GM19239 (cell line): ENCODE measurements at regions not wholly inside any gene's neighbourhood (a gene's known extent, or its start where the extent isn't known, plus 50 kb on each side); places are given as distances from the start of the nearest gene placed in this dataset.
"Not testable (repeated sequence)": the region's sequence is repeated elsewhere in the genome, so short reads cannot be mapped to it uniquely, and the experiment has no call there.

Experiments
- DNase-seq: peaks from one replicate; pipeline ENCODE4 v3.0.0; 2011; ENCODE audit warnings: low spot score; ENCODE audit not compliant: insufficient read length
- FAIRE-seq: peaks from 2 replicates; lab custom pipeline; 2011; peaks lifted over from hg19 to GRCh38; lab: Jason Lieb, UNC

DNA sequence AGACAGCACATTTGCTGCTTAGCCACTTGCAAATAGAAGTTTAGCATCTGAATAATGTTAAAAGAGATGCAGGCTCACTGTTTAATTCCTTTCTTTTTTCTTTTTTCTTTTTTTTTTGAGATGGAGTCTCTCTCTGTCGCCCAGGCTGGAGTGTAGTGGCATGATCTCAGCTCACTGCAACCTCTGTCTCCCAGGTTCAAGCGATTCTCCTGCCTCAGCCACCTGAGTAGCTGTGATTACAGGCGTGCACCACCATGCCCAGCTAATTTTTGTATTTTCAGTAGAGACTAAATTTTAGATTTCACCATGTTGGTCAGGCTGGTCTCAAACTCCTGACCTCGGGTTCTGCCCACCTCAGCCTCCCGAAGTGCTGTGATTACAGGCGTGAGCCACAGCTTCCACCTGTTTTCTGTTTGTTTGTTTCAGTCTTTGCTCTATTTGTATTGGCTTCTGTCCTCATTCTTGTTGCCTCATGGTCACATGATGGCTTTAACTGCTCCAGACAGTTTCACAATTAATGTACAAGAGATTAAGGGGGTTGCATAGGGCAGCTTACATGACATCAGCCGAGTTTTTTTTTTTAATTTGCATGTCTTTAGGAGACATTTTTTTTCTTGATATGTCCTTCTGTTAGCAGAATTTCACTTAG, 153.1 kb upstream of the PCDH9 start:
- FAIRE-seq, DNase-seq: not testable (repeated sequence)

DNA sequence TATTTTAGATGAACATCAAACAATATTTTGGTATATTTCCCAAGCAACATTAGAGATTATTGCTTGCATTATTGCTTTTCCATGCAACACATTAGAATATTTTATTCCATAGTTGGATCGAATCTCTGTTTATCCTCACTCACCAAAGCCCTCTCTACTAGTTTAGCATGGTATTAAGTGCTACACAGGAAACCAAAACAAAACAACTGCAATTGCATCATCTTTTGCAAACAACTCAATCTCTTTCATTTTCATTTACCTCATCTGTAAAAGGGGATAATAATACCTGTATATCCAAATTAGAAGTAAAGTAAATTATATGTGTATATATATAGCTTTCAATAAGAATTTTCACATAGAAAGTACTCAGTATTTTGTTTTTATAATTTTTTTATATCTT, 147.8 kb upstream of the PCDH9 start:
- DNase-seq, result no peak
- FAIRE-seq, result no peak

DNA sequence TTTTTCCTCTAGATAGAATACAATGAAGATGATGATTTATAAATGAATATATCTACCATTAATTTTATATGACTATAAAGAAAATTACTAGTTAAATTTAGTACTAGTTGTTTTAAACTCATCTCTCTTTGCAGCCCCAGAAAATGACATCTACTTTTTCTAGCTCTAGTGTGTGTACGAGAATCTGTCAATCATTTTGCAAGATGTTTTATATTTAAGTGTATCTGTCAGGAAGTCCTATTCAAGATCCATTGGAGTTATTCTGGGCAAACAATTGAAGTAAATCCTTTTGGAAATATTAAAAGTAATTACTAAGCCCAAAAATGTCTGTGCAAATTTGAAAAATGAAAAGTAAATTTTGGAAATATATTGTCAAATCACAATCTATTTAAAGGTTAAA, 144.3 kb upstream of the PCDH9 start:
- DNase-seq (no peak), FAIRE-seq (no peak)

DNA sequence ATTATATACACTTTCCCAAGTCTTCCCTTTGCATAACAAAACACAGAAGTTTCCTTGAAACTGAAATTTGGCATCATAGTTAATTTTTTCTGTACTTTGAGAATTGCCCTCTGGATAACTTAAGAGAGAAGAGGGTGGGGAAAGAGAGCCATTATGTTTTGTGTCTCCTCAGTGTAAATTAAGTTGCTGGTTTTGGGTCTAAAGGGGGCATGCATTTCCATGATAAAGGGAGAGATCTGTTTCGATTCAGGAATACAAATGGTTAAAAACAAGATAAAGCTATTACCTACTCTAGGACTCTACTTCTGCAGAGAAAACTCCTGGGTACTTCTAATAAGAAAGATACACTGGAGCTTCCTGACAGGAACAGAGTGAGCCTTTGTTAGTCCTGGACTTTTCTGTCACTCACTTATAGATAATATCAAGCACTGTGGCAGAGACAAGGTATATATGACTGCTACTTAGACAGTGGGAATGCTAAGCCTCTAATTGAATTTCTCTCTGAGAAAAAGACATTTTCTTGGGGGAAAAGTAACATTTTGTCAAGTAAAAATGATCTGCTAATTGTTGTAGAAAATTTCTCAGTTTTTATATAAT, 142.8 kb upstream of the PCDH9 start:
- DNase-seq (no peak), FAIRE-seq (no peak)

DNA sequence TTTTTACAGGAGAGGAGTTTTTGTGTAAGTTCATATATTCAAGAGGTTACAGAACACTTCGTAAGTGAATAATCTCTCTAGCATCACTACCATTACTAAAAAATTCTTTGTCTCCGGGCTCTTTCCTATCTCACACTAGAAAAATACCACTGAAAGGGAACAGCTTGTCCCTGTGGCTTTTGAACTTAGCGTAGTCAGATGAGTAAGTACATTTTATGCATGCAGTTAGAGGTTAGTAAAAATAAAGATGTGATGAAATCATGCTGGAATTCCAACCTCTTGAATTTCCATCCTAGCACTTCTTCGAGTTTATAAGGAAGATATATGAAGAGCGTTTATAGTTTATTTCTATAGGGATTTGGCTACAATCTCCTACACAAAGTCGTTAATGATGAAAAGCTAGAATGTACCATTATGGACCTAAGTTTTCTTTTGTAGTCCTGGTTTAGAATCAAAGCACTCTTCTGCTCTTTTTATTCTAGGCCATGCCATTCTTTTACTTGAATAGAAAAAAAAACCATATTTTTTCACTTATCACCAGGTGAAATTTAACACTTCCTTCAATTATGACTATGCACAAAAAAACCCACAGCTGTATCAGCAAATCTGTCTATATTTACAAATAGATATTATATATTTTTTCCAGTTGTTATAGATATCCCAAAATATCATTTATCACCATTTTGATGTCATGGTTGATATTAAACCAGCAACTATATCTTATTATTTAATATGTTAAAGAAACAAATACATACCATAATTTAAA, 139.9 kb upstream of the PCDH9 start:
- no peak for DNase-seq
- no peak for FAIRE-seq

DNA sequence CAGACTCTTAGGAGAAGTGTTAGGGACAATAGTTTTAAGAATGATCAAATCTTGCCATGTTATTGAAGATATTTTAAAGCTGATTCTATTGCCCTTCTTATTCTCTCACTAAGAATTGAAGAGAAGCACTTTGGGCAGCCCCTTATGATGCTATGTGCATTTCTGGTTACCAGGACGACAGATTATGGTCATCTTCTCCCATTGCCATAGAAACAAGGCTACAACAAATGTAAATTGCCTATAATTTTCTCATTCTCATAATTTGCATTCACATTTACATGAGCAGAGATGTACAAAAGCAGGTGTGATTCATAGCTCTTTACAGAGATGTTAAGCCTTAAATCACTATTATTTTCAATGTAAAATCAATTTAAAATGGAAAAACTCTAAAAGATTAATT, 137.3 kb upstream of the PCDH9 start:
- FAIRE-seq, result no peak
- DNase-seq, result no peak

DNA sequence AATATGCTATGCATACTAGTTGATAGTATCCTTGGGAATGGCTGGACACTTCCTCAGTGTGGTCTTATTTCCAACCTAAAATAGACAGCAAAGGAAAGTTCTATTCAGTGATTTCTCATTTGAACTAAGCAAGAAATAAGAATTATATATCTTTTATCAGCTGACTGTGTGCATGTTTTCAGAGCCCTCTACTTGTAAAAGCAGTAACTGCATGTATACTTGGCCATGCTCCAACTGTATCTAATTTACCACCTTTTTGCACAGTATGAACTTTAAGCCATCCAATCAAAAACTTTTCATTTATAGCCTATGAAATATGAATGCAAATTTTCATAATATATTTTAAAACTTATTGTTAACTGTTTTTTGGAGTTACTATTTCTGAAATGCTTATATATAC, 136.4 kb upstream of the PCDH9 start:
- DNase-seq (no peak), FAIRE-seq (no peak)

DNA sequence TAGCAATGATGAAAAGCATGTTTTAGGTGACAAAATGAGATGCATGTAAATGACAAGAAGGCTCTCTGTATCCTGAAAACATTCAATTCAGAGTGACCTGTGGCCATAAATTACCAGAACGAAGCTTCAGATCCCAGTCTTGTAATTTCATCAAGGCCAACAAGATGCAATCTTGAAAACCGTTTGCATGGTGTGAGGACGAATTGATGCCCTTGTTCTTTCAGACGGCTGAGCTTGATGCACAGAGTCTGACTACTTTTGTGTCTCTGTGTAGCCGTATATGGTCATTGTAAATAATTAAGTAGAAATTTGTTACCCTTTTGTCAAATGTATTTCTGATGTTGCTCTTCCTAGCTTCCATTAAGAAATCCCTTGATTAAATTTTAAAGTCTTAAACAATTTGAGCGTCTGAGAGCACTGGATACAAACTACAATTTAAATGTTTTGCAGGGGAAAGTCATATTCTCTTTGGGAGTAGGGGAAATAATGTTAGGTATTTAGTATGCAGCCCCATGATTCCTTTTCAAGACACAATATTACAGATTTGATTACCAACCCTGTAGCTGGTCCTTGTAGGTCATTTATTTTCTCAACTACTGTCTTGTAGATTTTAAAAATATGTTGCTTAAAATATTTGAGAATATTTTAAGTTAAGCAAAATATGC, 125.8 kb upstream of the PCDH9 start:
- DNase-seq, result no peak
- no peak for FAIRE-seq

DNA sequence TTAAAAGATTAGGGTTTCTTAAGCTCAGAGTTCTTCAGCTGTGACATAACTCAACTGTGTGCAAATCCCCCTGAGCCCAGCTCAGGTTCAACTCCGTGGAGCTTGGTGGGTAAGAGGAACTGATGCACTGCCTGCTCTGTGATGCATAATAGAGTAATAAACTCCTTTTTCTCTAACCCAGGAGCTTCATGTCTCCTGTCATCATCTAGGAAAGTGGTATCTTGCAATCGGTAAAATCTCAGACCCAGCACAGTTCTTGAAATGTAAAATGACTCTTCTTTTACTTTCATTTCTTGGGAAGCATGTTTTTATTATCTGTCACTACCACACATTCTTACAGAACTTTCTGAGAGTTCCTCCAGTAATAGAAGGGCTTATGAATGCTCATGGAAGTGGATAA, 123.8 kb upstream of the PCDH9 start:
- FAIRE-seq (no peak), DNase-seq (no peak)

DNA sequence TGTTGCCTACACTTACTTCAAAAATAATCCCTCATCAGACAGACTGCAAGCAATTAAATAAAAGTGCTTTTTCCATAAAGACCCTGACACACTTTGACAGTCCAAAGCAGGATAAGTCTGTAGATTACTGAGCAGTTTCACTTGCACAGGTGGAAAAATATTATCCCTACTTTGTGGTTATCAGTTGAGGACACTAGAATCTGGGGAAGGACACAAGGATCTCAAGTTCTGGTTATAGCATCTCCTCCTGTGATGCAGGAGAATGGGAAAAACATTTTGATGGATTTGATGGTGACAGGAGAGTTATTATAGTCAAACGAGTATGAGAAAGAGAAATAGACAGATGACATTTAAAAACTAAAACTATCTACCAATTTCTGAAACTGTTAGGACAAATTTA, 122.9 kb upstream of the PCDH9 start:
- DNase-seq (no peak), FAIRE-seq (no peak)

DNA sequence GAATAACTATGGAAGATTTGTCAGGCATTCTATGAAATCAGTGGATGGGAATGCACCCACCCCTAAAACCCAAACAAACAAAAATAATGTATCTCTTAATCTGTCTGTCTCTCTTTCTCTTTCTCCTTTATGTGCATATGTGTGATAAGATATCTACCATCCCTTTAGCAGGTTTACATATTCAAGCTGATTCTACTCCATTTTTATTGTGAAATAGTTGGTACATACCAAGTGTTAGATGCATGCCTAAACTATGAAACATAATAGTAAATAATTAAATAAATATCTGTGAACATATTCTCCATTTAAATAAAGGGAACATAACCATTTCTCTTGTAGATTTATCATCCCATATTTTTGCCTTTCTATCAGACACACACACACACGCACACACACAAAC, 121.8 kb upstream of the PCDH9 start:
- FAIRE-seq, result no peak
- no peak for DNase-seq

DNA sequence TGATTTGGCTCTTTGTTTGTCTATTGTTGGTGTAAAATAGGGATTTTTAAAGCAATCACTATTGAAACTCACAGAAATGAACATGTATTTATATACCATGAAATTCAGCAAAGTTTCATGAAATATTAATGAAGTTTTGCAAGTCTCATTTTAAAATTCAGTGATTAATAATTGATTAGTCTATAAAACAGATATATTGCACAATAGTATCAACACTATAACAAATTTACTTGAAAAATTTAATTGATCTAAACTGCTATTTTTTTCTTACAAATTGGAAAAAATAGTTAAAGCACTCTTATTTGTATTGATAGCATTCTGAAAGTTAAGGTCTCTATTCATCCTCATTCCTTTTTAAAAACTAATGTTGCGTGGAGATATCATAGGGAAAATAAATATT, 121.0 kb upstream of the PCDH9 start:
- DNase-seq (no peak), FAIRE-seq (no peak)

DNA sequence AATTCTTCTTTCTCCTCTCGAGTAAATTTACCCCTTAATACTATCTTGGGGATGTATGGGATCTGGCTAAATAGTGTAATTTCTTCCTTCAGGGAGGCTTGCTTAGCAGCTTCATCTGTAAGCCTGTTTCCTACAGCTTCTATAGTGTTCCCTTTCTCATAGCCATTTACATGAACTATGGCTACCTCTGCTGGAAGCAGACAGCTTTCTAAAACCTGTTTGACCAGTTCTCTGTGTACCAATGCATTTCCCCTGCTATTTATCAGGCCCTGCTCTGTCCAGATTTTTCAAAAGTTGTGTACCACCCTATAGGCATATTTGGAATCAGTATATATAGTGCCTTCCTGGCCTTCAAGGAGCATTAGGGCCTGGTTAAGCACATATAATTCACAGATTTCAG, 113.6 kb upstream of the PCDH9 start:
- DNase-seq (no peak), FAIRE-seq (no peak)

DNA sequence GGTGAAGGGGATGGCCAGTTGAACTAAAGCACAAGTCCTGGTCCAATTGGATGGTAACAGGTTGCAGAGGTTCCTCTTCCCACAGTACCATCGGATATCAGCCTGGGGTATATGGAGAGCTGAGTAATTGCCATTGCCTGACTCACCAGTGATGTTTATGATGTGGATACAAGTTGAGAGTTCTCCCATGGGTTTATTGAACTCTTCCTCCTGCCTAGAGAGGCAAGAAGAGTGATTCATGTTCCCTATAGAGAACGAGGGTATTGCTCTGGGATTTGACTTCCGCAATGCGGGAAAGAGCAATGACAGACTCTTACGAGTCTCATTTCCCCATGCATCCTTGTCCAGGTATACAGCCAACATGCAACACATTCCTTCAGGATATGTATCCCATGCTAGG, 111.3 kb upstream of the PCDH9 start:
- DNase-seq (no peak), FAIRE-seq (no peak)

DNA sequence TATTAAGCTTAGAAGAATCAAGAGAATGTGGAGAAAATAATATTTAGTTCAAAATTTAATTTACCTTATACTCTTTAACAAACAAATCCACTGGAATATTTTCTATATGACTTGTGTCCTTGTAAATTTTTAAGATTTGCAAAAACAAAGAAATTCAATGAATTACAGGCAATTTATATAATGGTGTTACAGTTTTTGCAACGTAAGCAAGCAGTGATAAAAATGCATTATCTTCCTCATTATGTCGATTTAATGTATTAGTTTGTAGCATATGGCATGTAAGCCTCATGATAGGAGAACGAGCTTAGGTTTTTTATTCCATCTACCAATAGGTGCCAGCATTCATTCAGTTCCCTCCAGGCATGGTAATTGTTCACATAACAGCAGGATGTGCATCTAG, 100.0 kb upstream of the PCDH9 start:
- DNase-seq (no peak), FAIRE-seq (no peak)

DNA sequence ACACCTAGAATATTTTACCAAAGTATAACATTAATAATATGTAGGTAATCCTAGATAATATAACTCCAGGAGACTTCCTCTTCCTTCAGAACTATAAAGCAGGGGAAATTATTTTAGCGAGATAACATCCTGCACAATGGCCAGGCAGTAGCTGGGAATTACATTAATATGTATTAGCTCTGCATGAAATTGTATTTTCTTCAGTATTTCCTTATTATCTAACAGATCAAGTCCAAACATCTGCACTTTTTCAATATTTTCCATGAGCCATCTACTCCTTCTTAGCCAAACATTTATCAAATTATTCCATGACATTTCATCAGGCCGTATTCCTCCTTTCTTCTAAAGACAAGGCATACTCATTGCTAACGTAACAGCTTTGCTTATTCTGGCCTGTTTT, 98.8 kb upstream of the PCDH9 start:
- DNase-seq (no peak), FAIRE-seq (no peak)

DNA sequence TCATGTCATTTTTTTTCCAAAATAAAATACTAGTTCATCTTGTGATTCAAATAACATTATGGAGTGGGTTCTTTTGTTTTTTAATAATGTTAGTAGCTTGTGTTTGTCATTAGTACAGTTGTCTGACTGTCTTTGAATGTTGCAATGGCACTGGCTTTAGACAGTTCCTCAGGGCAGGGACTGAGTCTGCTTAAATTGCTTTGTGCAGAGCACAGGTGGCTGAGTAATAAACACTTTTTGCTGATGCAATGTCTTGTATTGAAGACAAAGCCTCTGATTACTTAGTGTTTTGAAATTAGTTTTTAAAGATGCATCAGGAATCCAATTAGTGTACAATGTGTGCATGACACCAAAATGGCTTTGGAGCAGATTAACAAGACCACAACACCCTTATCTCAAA, 88.7 kb upstream of the PCDH9 start:
- DNase-seq, result no peak
- FAIRE-seq, result no peak

DNA sequence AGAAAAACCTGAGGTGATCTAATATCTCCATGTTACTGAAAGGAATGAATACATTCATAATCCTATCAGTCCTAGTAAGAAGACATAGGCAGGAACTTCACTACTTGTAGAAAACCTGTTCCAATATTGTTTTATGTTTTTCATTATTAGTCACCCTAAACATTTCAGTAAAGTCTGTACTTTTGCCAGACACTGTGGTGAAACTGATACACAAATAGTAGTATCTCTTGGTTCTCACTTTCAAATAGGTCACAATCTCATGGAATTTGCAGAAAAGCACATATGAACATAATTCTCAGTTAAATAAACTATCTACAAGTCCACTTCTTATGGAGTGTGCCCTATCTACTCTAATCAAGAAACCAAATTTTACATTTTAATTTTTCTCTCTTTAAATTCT, 88.3 kb upstream of the PCDH9 start:
- FAIRE-seq (no peak), DNase-seq (no peak)

DNA sequence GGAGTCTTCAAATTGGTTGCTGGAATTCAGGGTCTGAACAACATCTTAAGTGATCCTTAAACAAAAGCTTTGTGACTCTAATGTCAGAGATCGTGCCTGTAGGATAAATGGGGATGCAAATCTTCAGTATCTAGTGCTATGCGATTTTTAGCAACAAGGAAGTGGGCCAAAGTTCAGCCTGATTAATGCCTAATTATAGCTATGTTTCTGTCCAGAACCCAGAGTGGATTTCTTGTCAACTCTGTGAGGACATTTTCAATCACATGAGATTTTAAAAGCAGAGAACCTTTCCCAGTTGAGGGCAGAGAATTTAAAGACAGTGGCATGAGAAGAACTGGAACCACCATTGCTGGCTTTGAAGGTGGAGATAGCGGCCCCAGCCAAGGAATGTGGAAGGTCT, 84.3 kb upstream of the PCDH9 start:
- no peak for DNase-seq
- FAIRE-seq, result no peak

DNA sequence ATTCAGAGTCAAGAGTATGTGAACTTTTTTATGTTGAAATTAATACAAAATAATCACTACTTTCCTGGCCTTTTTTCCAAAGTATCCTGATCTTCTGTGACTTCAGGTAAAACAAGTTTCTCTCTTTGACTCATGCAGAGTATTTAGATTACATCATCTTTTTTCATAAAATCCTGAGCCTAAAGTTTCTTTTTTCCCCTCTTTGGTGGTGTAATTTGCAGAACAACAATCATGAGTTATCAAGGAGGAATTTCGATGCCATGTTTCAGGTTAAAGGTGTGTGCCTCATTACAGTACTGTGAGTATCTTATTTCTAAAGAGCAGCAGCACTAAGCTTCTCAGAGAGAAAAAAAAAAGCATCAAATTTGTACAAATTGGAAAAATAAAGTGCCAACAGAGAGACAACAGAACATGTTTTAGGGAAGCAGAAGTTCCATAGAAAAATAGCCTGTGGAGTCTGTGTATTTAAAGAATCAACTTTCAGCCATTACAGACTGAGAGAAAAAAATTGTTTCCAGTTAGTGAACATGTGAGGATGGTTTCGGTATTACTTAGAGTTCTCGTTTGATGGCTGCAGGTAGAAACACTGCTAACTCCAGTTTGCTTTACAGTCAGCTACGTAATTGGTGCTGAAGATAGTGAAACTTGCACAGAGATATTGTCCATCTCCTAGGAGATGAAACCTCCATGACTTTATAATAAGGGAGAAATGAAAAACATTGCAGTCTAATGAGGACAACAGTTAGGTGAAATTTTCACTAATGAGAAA, 78.1 kb upstream of the PCDH9 start:
- no peak for FAIRE-seq
- no peak for DNase-seq

DNA sequence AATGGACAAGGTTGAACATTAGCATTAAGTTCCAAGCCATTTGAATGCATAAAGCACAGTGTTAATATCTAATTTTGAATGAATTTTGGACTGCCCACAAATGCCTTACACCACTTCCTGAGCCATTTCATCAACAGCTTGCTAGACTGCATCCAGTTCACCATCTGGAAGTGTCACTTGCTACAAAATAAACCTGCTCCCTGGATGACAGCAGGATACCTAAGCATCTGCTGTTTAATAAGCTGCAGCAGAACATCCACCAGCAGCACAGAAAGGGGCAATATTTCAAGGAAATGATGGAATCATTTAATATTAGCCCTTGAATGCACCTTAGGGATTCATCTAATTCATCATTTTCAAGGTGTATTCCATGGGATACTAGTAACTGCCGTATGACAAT, 76.6 kb upstream of the PCDH9 start:
- FAIRE-seq, result no peak
- DNase-seq, result no peak
